ENCODE measurements at regions not wholly inside any gene's neighbourhood (a gene's known extent, or its start where the extent isn't known, plus 50 kb on each side); places are given as distances from the start of the nearest gene placed in this dataset.

DNA sequence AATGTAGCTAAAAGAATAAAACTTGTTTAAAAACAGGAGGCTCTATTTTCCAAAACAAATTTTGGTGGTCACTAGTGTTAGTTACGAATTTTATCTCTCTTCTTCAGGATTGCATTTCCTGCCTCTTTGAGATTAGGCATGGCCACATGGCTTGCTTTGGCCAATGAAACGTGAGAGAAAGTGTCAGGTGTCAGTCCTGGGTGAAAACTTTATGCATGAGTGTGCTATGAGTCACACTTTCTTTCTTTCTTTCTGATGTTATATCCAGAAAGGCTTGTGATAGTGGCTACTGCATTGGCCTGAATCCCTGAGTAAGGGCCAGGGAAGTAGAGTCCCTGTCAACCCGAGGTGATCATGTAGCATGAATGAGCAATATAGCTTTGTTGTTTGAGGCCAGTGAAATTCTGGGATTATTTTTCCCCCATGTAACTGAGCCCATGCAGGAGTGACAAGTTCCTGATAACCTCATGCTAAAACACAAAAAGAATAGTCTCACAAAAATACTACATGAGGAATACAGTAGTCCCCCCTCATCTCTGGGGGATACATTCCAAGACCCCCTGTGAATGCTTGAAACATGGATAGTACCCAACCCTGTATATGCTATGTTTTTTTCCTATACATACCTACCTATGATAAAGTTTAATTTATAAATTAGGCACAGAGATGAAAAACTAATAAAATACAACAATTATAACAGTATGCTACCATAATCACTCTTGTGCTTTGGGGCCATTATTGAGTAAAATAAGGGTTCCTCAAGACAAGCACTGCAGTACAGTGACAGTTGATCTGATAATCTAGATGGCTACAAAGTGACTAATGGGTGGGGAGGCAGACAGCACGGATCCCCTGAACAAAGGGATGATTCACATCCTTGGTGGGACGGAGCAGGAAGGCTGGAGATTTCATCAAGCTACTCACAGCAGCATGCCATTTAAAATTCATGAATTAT is 109.5 kb downstream of the CDC42EP3 start:
- TF ChIP-seq POLR2A (IDR thresholded peaks at IDR 0.05; ENCODE audit: low read depth) (no peak), POLR2AphosphoS5 (IDR thresholded peaks at IDR 0.05) (no peak)
- TF ChIP-seq, protein P1, sequence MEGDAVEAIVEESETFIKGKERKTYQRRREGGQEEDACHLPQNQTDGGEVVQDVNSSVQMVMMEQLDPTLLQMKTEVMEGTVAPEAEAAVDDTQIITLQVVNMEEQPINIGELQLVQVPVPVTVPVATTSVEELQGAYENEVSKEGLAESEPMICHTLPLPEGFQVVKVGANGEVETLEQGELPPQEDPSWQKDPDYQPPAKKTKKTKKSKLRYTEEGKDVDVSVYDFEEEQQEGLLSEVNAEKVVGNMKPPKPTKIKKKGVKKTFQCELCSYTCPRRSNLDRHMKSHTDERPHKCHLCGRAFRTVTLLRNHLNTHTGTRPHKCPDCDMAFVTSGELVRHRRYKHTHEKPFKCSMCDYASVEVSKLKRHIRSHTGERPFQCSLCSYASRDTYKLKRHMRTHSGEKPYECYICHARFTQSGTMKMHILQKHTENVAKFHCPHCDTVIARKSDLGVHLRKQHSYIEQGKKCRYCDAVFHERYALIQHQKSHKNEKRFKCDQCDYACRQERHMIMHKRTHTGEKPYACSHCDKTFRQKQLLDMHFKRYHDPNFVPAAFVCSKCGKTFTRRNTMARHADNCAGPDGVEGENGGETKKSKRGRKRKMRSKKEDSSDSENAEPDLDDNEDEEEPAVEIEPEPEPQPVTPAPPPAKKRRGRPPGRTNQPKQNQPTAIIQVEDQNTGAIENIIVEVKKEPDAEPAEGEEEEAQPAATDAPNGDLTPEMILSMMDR (IDR thresholded peaks at IDR 0.05), result no peak

All from esophagus muscularis mucosa (tissue), 3 donors.